HG02798 (cell line): ENCODE measurements at regions not wholly inside any gene's neighbourhood (a gene's known extent, or its start where the extent isn't known, plus 50 kb on each side); places are given as distances from the start of the nearest gene placed in this dataset.
"Not testable (repeated sequence)": the region's sequence is repeated elsewhere in the genome, so short reads cannot be mapped to it uniquely, and the experiment has no call there.

Experiments
- ATAC-seq: cut with Tn5 transposase; IDR thresholded peaks from one replicate; pipeline ENCODE4 v1.9.1; 2021; ENCODE audit warnings: mild to moderate bottlenecking; ENCODE audit not compliant: unreplicated experiment, poor library complexity

GRCh38 chr14:71739273-71739990, 192.8 kb upstream of the RGS6 start:
- ATAC-seq: no peak

GRCh38 chr14:71741241-71741640, 191.0 kb upstream of the RGS6 start:
- ATAC-seq: no peak

GRCh38 chr14:71742485-71742884, 189.7 kb upstream of the RGS6 start:
- no peak for ATAC-seq

GRCh38 chr14:71745072-71745471, 187.2 kb upstream of the RGS6 start:
- ATAC-seq: no peak

- ATAC-seq: no peak
These were observed 184.0 kb upstream of the RGS6 start for GRCh38 chr14:71748196-71748595.

- ATAC-seq: no peak
These were observed 182.5 kb upstream of the RGS6 start for GRCh38 chr14:71749613-71750238.

- no peak for ATAC-seq
These were observed 181.0 kb upstream of the RGS6 start for GRCh38 chr14:71751264-71751663.

- no peak for ATAC-seq
These were observed 180.0 kb upstream of the RGS6 start for GRCh38 chr14:71752111-71752738.

GRCh38 chr14:71753126-71753830, 179.0 kb upstream of the RGS6 start:
- ATAC-seq: no peak

- ATAC-seq: no peak
These were observed 178.3 kb upstream of the RGS6 start for GRCh38 chr14:71753976-71754375.

GRCh38 chr14:71754422-71755095, 177.7 kb upstream of the RGS6 start:
- no peak for ATAC-seq

GRCh38 chr14:71758229-71758951, 173.8 kb upstream of the RGS6 start:
- ATAC-seq: no peak

- ATAC-seq: no peak
These were observed 169.7 kb upstream of the RGS6 start for GRCh38 chr14:71762575-71762974.

GRCh38 chr14:71764701-71765382, 167.4 kb upstream of the RGS6 start:
- no peak for ATAC-seq

- no peak for ATAC-seq
These were observed 166.7 kb upstream of the RGS6 start for GRCh38 chr14:71765505-71765904.

GRCh38 chr14:71770431-71770830, 161.8 kb upstream of the RGS6 start:
- no peak for ATAC-seq

- ATAC-seq: not testable (repeated sequence)
These were observed 160.8 kb upstream of the RGS6 start for GRCh38 chr14:71771421-71771820.

GRCh38 chr14:71771996-71772395, 160.2 kb upstream of the RGS6 start:
- not testable (repeated sequence) for ATAC-seq

GRCh38 chr14:71773898-71774481, 158.2 kb upstream of the RGS6 start:
- ATAC-seq: no peak
